Hepatocyte (in vitro differentiated cells): ENCODE measurements at regions not wholly inside any gene's neighbourhood (a gene's known extent, or its start where the extent isn't known, plus 50 kb on each side); places are given as distances from the start of the nearest gene placed in this dataset.

Source experiments
- EZH2phosphoT487 ChIP-seq: fragments of 200-600 bp; sonication (generic); IDR thresholded peaks from one replicate; pipeline ENCODE4 v1.6.1; 2018; ENCODE audit warnings: antibody characterized with exemption, mild to moderate bottlenecking, low read depth, moderate library complexity; ENCODE audit not compliant: unreplicated experiment, severe bottlenecking
- TF ChIP-seq, protein P1 (sequence below): fragments of 200-600 bp; sonication (generic); IDR thresholded peaks from 2 replicates; pipeline ENCODE4 v1.5.1; 2016; ENCODE audit warnings: antibody characterized with exemption, mild to moderate bottlenecking; ENCODE audit not compliant: poor library complexity

DNA sequence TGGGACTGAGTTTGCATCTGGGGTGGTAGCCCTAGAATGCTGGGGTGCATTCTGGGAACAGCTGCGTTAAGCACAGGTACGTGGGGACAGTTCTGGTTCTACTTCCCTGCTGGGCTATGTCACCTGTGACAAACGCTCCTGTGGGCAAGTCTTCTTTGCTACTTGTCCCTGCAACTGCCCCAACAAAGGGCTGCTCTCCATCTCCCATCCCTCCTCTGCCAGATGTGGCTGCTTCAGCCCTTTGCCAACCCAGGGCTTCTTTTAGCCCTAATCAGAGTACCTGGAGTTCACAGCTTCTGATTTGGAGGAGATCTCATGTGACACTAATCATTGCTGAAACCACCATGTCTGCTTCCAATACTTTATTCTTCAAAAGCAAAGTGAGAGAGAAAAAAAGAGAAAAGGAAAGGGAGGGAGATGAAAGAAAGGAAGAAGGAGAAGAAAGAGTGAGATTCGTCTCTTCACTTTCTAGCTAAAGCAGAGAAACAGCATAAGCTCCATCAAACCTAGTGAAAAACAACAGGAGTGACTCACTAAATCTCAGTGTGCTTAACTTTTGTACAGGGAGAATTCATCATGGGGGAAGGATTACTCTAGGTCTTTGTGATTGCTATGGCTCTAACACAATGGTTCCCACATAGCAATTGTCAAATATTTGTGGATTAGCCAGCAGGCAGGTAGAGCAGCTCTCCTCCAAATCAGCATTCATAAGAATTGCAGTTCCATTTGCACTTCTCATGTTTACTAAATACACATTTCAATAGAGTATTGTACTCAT lies 174.8 kb downstream of the LRIG3 start:
- TF ChIP-seq, protein P1, sequence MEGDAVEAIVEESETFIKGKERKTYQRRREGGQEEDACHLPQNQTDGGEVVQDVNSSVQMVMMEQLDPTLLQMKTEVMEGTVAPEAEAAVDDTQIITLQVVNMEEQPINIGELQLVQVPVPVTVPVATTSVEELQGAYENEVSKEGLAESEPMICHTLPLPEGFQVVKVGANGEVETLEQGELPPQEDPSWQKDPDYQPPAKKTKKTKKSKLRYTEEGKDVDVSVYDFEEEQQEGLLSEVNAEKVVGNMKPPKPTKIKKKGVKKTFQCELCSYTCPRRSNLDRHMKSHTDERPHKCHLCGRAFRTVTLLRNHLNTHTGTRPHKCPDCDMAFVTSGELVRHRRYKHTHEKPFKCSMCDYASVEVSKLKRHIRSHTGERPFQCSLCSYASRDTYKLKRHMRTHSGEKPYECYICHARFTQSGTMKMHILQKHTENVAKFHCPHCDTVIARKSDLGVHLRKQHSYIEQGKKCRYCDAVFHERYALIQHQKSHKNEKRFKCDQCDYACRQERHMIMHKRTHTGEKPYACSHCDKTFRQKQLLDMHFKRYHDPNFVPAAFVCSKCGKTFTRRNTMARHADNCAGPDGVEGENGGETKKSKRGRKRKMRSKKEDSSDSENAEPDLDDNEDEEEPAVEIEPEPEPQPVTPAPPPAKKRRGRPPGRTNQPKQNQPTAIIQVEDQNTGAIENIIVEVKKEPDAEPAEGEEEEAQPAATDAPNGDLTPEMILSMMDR = no peak
- no peak for TF ChIP-seq EZH2phosphoT487
